ENCODE measurements at regions not wholly inside any gene's neighbourhood (a gene's known extent, or its start where the extent isn't known, plus 50 kb on each side); places are given as distances from the start of the nearest gene placed in this dataset.
A peak's percentile ranks its signal among the peaks of the same experiment; 100 is the strongest.
"Not testable (repeated sequence)": the region's sequence is repeated elsewhere in the genome, so short reads cannot be mapped to it uniquely, and the experiment has no call there.

GRCh38 chr2:185240796-185241195 is 497.8 kb upstream of the FSIP2 start:
- intact Hi-C loops (cut with DNase I, micrococcal nuclease) = no loop called here
- no peak for DNase-seq
- ATAC-seq = no peak

- intact Hi-C loops (cut with DNase I, micrococcal nuclease) = no loop called here
- ATAC-seq (no peak), DNase-seq (no peak)
Observed at GRCh38 chr2:185241556-185241955, 497.0 kb upstream of the FSIP2 start.

GRCh38 chr2:185242462-185242861 is 496.1 kb upstream of the FSIP2 start:
- ATAC-seq (no peak), DNase-seq (no peak)
- intact Hi-C loops (cut with DNase I, micrococcal nuclease) = no loop called here

- ATAC-seq = no peak
- intact Hi-C loops (cut with DNase I, micrococcal nuclease) = no loop called here
Observed at GRCh38 chr2:185245216-185245615, 493.4 kb upstream of the FSIP2 start.

GRCh38 chr2:185245806-185246205 is 492.8 kb upstream of the FSIP2 start:
- intact Hi-C loops (cut with DNase I, micrococcal nuclease) = no loop called here
- ATAC-seq = no peak
- no peak for DNase-seq

More at GRCh38 chr2:185245216-185245615, 493.4 kb upstream of the FSIP2 start:
- DNase-seq = no peak

- ATAC-seq (no peak), DNase-seq (no peak)
- intact Hi-C loops (cut with DNase I, micrococcal nuclease) = no loop called here
Observed at GRCh38 chr2:185246717-185247116, 491.9 kb upstream of the FSIP2 start.

- ATAC-seq (no peak), DNase-seq (no peak)
- intact Hi-C loops (cut with DNase I, micrococcal nuclease) = no loop called here
Observed at GRCh38 chr2:185255566-185255965, 483.0 kb upstream of the FSIP2 start.

- ATAC-seq (no peak), DNase-seq (no peak)
- intact Hi-C loops (cut with DNase I, micrococcal nuclease) = no loop called here
Observed at GRCh38 chr2:185265747-185266146, 472.9 kb upstream of the FSIP2 start.

GRCh38 chr2:185268651-185269050 is 470.0 kb upstream of the FSIP2 start:
- ATAC-seq = no peak
- DNase-seq = no peak
- intact Hi-C loops (cut with DNase I, micrococcal nuclease) = no loop called here

GRCh38 chr2:185274718-185275484 is 463.7 kb upstream of the FSIP2 start:
- DNase-seq (no peak), ATAC-seq (no peak)
- intact Hi-C loops (cut with DNase I, micrococcal nuclease) = no loop called here

GRCh38 chr2:185275979-185276378 is 462.6 kb upstream of the FSIP2 start:
- DNase-seq; intact Hi-C loops (cut with DNase I, micrococcal nuclease); ATAC-seq: not testable (repeated sequence)

- DNase-seq = no peak
- ATAC-seq = no peak
- intact Hi-C loops (cut with DNase I, micrococcal nuclease) = no loop called here
Observed at GRCh38 chr2:185278761-185279160, 459.8 kb upstream of the FSIP2 start.

GRCh38 chr2:185279999-185280398 is 458.6 kb upstream of the FSIP2 start:
- intact Hi-C loops (cut with DNase I, micrococcal nuclease) = no loop called here
- DNase-seq = no peak
- no peak for ATAC-seq

GRCh38 chr2:185284696-185285095 is 453.9 kb upstream of the FSIP2 start:
- DNase-seq (no peak), ATAC-seq (no peak)
- intact Hi-C loops (cut with DNase I, micrococcal nuclease) = no loop called here

- peak; percentile 58 for ATAC-seq
- DNase-seq = peak in 1 of 2 donors; percentile 40
- intact Hi-C loops (cut with DNase I, micrococcal nuclease) = not testable (repeated sequence)
Observed at GRCh38 chr2:185290012-185290411, 448.6 kb upstream of the FSIP2 start.

GRCh38 chr2:185291035-185291647 is 447.5 kb upstream of the FSIP2 start:
- DNase-seq (peak in 1 of 2 donors; percentile 55), ATAC-seq (peak; percentile 88)
- intact Hi-C loops (cut with DNase I, micrococcal nuclease) = no loop called here

- ATAC-seq (no peak), DNase-seq (no peak)
- intact Hi-C loops (cut with DNase I, micrococcal nuclease) = no loop called here
Observed at GRCh38 chr2:185299867-185300266, 438.7 kb upstream of the FSIP2 start.

GRCh38 chr2:185306119-185306518 is 432.5 kb upstream of the FSIP2 start:
- DNase-seq = no peak
- no peak for ATAC-seq
- intact Hi-C loops (cut with DNase I, micrococcal nuclease) = no loop called here

- intact Hi-C loops (cut with DNase I, micrococcal nuclease) = no loop called here
- ATAC-seq (no peak), DNase-seq (no peak)
Observed at GRCh38 chr2:185316383-185316782, 422.2 kb upstream of the FSIP2 start.

GRCh38 chr2:185318271-185318724 is 420.3 kb upstream of the FSIP2 start:
- no peak for DNase-seq
- intact Hi-C loops (cut with DNase I, micrococcal nuclease) = no loop called here
- no peak for ATAC-seq

- DNase-seq (no peak), ATAC-seq (no peak)
- intact Hi-C loops (cut with DNase I, micrococcal nuclease) = no loop called here
Observed at GRCh38 chr2:185335879-185336278, 402.7 kb upstream of the FSIP2 start.

Data from left colon (tissue), 2 donors.